DOHH2 (cell line): ENCODE measurements at regions not wholly inside any gene's neighbourhood (a gene's known extent, or its start where the extent isn't known, plus 50 kb on each side); places are given as distances from the start of the nearest gene placed in this dataset.

ENCODE experiments used
- H3F3A ChIP-seq: fragments of 200-600 bp; sonication (generic), shearing (Covaris generic); 2 replicates; pipeline ENCODE4 v1.6.0; 2016; ENCODE audit warnings: antibody characterized with exemption, mild to moderate bottlenecking; ENCODE audit not compliant: control insufficient read depth, insufficient read depth
- H3K27ac ChIP-seq: fragments of 200-600 bp; sonication (generic); 2 replicates; pipeline ENCODE4 v1.5.1; 2014; ENCODE audit warnings: low read depth, mild to moderate bottlenecking, low read length, moderate library complexity
- H3K27me3 ChIP-seq: fragments of 200-600 bp; sonication (generic); 2 replicates; pipeline ENCODE4 v1.6.1; 2014; ENCODE audit warnings: mild to moderate bottlenecking, low read length, mixed read lengths; ENCODE audit not compliant: control insufficient read depth
- H3K36me3 ChIP-seq: fragments of 200-600 bp; sonication (generic); 2 replicates; pipeline ENCODE4 v1.6.1; 2014; ENCODE audit warnings: mild to moderate bottlenecking, low read length, moderate library complexity, mixed read lengths; ENCODE audit not compliant: control insufficient read depth
- H3K4me1 ChIP-seq: fragments of 200-600 bp; sonication (generic); 2 replicates; pipeline ENCODE4 v1.6.1; 2014; ENCODE audit warnings: mild to moderate bottlenecking, low read length, mixed read lengths; ENCODE audit not compliant: control insufficient read depth
- H3K4me2 ChIP-seq: fragments of 200-600 bp; sonication (generic); 2 replicates; pipeline ENCODE4 v1.6.0; 2014; ENCODE audit warnings: mild to moderate bottlenecking, low read length, moderate library complexity
- H3K4me3 ChIP-seq: fragments of 200-600 bp; sonication (generic); 2 replicates; pipeline ENCODE4 v1.5.1; 2014; ENCODE audit warnings: mild to moderate bottlenecking, low read length, mixed read lengths
- H3K79me2 ChIP-seq: fragments of 200-600 bp; sonication (generic); 2 replicates; pipeline ENCODE4 v1.6.1; 2014; ENCODE audit warnings: mild to moderate bottlenecking, low read length, mixed read lengths; ENCODE audit not compliant: control insufficient read depth
- H3K9me2 ChIP-seq: fragments of 200-600 bp; sonication (generic); replicated peaks from 2 replicates; pipeline ENCODE4 v1.6.1; 2014; ENCODE audit warnings: mild to moderate bottlenecking, low read length, mixed read lengths; ENCODE audit not compliant: control insufficient read depth
- H3K9me3 ChIP-seq: fragments of 200-600 bp; sonication (generic); 2 replicates; pipeline ENCODE4 v1.6.1; 2014; ENCODE audit warnings: antibody characterized with exemption, low read length, mixed read lengths; ENCODE audit not compliant: control insufficient read depth, insufficient read depth
- H4K20me1 ChIP-seq: fragments of 200-600 bp; sonication (generic); 2 replicates; pipeline ENCODE4 v1.6.0; 2014; ENCODE audit warnings: low read depth, mild to moderate bottlenecking, antibody characterized with exemption, low read length, moderate library complexity; ENCODE audit not compliant: control insufficient read depth, insufficient read depth
- EZH2phosphoT487 ChIP-seq: fragments of 200-600 bp; sonication (generic); IDR thresholded peaks from 2 replicates; pipeline ENCODE4 v1.6.1; 2017; ENCODE audit warnings: borderline replicate concordance, mild to moderate bottlenecking, antibody characterized with exemption, low read length, moderate library complexity, mixed read lengths
- TF ChIP-seq, protein P1 (sequence below): fragments of 200-600 bp; sonication (generic); IDR thresholded peaks from one replicate; pipeline ENCODE4 v1.5.1; 2014; ENCODE audit warnings: antibody characterized with exemption, mild to moderate bottlenecking, low read depth, low read length; ENCODE audit not compliant: poor library complexity, severe bottlenecking

DNA sequence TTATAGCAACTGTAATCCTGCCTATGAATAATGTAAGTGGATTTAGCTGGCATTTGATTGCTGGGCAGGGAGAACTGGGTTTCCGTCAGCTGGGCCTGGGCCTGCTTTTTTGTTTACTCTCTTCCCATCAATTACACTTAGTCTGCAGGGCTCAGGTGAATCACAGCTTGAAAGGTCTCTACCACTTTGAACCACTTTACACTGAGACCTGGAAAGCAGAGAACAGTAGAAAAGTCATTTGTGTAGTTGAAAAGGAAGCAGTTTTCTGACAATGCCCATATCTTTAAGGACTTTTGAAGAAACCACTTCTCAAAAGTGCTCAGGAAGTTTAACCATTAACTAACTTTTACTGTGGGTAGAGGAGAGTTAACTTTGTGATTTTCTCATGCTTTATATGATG lies 315.4 kb upstream of the SASH1 start:
- Histone ChIP-seq H3K9me3 (no peaks in the 10 kb centered on the region), H3K4me2 (no peak overlapping the region), H3K36me3 (no peaks in the 10 kb centered on the region), H3K4me1 (no peaks in the 10 kb centered on the region), H3K79me2 (no peaks in the 10 kb centered on the region), H3K4me3 (no peak overlapping the region), H3F3A (no peaks in the 10 kb centered on the region), H3K27ac (no peak overlapping the region), H3K27me3 (no peaks in the 10 kb centered on the region), H4K20me1 (no peaks in the 10 kb centered on the region), H3K9me2 (no peaks in the 10 kb centered on the region)
- TF ChIP-seq, protein P1, sequence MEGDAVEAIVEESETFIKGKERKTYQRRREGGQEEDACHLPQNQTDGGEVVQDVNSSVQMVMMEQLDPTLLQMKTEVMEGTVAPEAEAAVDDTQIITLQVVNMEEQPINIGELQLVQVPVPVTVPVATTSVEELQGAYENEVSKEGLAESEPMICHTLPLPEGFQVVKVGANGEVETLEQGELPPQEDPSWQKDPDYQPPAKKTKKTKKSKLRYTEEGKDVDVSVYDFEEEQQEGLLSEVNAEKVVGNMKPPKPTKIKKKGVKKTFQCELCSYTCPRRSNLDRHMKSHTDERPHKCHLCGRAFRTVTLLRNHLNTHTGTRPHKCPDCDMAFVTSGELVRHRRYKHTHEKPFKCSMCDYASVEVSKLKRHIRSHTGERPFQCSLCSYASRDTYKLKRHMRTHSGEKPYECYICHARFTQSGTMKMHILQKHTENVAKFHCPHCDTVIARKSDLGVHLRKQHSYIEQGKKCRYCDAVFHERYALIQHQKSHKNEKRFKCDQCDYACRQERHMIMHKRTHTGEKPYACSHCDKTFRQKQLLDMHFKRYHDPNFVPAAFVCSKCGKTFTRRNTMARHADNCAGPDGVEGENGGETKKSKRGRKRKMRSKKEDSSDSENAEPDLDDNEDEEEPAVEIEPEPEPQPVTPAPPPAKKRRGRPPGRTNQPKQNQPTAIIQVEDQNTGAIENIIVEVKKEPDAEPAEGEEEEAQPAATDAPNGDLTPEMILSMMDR = no peak
- TF ChIP-seq EZH2phosphoT487 = no peak

DNA sequence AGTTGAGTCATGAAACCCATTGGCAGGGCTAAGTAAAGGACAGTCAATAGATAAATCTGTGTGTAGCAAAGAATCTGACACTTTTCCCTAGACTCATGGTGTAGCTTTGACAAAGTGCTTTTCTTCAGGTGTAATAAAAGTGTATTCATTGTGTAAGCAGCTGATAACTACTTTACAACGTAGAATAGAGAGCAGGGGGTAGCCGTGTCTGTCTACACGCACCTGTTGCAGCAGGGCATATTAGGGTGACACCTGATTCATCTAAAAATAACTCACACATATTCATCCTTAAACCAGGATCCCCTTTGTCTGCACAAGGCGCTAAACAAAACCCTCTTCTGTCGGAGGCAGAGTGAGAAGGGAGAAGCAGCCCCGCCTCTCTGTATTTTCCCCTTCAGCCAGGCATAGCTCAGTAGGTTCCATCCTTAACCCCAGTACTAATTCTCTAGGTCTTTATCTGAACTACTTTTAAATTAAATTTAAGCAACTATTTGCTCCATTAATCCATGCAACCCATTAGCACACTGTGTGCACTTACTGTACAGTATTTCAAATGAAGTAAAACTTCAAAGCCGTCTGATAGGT lies 306.7 kb upstream of the SASH1 start:
- H3K36me3 ChIP-seq = no peaks in the 10 kb centered on the region
- no peaks in the 10 kb centered on the region for H3K27me3 ChIP-seq
- H3K4me2 ChIP-seq = no peak overlapping the region
- no peaks in the 10 kb centered on the region for H3F3A ChIP-seq
- H4K20me1 ChIP-seq = no peaks in the 10 kb centered on the region
- no peaks in the 10 kb centered on the region for H3K9me3 ChIP-seq
- no peaks in the 10 kb centered on the region for H3K9me2 ChIP-seq
- no peak overlapping the region for H3K27ac ChIP-seq
- no peaks in the 10 kb centered on the region for H3K4me1 ChIP-seq
- no peaks in the 10 kb centered on the region for H3K79me2 ChIP-seq
- TF ChIP-seq, protein P1 = no peak
- TF ChIP-seq EZH2phosphoT487 = no peak
- no peak overlapping the region for H3K4me3 ChIP-seq

DNA sequence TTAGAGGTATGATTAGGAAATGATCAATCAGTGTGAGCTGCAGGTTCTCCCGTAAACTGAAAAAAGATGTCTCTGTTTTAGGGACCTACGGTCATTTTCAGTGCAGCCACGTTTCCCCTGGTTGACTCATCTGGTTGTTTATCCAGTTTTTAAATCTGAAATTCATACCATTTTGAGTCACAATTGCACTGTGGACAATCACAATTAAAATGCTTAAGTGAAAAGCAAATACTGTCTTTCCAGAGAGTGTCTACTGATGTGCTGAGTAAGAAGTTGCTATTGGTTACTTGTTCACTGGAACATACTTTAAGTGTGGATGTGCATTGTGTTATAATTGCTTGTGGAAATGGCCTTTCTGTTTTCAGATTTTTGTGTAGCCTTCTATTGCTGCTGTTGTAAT lies 305.1 kb upstream of the SASH1 start:
- H3F3A ChIP-seq = no peaks in the 10 kb centered on the region
- H3K27me3 ChIP-seq = no peaks in the 10 kb centered on the region
- no peaks in the 10 kb centered on the region for H4K20me1 ChIP-seq
- no peaks in the 10 kb centered on the region for H3K79me2 ChIP-seq
- no peak overlapping the region for H3K27ac ChIP-seq
- no peaks in the 10 kb centered on the region for H3K9me3 ChIP-seq
- no peaks in the 10 kb centered on the region for H3K4me1 ChIP-seq
- TF ChIP-seq, protein P1 = no peak
- TF ChIP-seq EZH2phosphoT487 = no peak
- H3K36me3 ChIP-seq = no peaks in the 10 kb centered on the region
- no peaks in the 10 kb centered on the region for H3K9me2 ChIP-seq
- no peak overlapping the region for H3K4me3 ChIP-seq
- H3K4me2 ChIP-seq = no peak overlapping the region

DNA sequence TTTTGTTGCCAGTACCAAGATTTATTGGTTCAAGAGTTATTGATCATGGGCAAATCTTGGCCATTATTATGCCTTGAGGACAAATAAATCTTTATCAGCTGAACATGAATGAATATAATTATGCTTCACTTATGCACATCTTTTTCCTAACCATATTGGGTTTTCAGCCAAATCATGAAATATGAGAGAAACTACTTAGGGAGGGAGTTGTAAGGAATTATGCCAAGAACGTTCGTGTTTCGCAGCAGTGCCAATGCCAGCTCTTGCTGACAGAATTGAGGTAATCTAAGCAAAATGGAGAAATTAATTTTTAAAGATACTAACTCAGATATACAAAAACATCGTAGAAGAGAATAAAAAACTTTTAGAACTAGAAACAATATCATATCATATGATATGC lies 301.1 kb upstream of the SASH1 start:
- Histone ChIP-seq H3K4me2 (no peak overlapping the region), H3K27me3 (no peaks in the 10 kb centered on the region), H3K9me2 (no peaks in the 10 kb centered on the region), H3K27ac (no peak overlapping the region), H3F3A (no peaks in the 10 kb centered on the region), H3K4me3 (no peak overlapping the region), H4K20me1 (no peaks in the 10 kb centered on the region), H3K9me3 (no peaks in the 10 kb centered on the region), H3K79me2 (no peaks in the 10 kb centered on the region), H3K4me1 (no peaks in the 10 kb centered on the region), H3K36me3 (no peaks in the 10 kb centered on the region)
- TF ChIP-seq EZH2phosphoT487 = no peak
- TF ChIP-seq, protein P1 = no peak
